Urinary bladder (tissue), 3 donors: ENCODE measurements at regions not wholly inside any gene's neighbourhood (a gene's known extent, or its start where the extent isn't known, plus 50 kb on each side); places are given as distances from the start of the nearest gene placed in this dataset.
"Not testable (repeated sequence)": the region's sequence is repeated elsewhere in the genome, so short reads cannot be mapped to it uniquely, and the experiment has no call there.

ENCODE experiments used
- DNase-seq: peaks from one replicate; pipeline ENCODE4 v3.0.0-alpha.2; 2015; ENCODE audit errors: extremely low spot score
- H3K27ac ChIP-seq: one replicate; pipeline ENCODE4 v1.5.1; 2013; ENCODE audit warnings: low read depth, mild to moderate bottlenecking, moderate library complexity
- H3K36me3 ChIP-seq: one replicate; pipeline ENCODE4 v1.6.1; 2013; ENCODE audit warnings: mild to moderate bottlenecking, moderate library complexity; ENCODE audit not compliant: insufficient read depth
- H3K4me1 ChIP-seq: one replicate; pipeline ENCODE4 v1.6.1; 2013; ENCODE audit warnings: mild to moderate bottlenecking, moderate library complexity; ENCODE audit not compliant: insufficient read depth
- H3K4me3 ChIP-seq: one replicate; pipeline ENCODE4 v1.5.1; 2013; ENCODE audit warnings: low read depth, low read length
- WGBS: extraction: QIAGEN DNeasy Blood & Tissue Kit; methylation state at CpG from one replicate; pipeline ENCODE4 v1.1.7; 2013; 5-methylcytosine and 5-hydroxymethylcytosine counted together
- donor health status: healthy with polysubstance abuse.
- donor health status: healthy.

DNA sequence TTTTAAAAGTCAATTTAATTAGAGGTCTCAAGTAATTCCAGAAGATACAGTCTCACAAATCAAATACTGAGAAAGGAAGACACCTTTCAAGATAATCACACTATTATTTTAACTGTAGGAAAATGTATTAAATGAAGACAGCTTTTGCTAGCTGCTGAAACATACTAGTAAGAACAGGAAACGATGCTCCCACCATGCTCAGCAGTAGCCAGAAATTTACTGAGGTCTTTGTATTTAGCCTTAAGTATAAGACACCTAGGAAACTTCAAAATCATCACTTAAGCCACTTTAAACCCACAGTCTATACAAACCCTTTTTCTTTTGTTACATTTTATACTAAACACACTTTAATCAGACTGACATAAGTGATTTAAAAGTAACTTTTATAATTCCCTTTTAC lies 72.7 kb upstream of the NPIPB12 start:
- H3K36me3 ChIP-seq, DNase-seq, H3K4me1 ChIP-seq, H3K4me3 ChIP-seq, H3K27ac ChIP-seq: not testable (repeated sequence)
- 33% methylated on average over 1 of the region's 1 CpG for WGBS

DNA sequence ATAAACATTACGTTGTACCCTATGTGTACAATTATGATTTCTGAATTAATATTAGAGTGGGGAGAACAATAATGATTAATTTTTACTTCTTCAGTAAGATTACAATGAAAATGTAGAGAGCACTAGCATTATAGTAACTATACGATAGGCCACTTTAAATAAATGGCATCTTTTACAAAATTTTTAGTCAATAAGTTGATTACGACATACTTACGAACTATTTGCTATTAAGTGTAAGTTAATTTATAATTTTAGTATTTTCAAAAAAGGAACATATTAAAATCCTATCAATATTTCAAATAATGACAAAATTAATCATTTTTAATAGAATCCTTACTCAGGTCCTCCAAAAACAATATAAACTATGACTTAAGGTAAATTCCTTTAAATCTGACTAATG lies 75.6 kb upstream of the NPIPB12 start:
- DNase-seq, H3K4me3 ChIP-seq, H3K27ac ChIP-seq, H3K36me3 ChIP-seq, H3K4me1 ChIP-seq: not testable (repeated sequence)
- 95% methylated on average over 4 of the region's 4 CpGs for WGBS

DNA sequence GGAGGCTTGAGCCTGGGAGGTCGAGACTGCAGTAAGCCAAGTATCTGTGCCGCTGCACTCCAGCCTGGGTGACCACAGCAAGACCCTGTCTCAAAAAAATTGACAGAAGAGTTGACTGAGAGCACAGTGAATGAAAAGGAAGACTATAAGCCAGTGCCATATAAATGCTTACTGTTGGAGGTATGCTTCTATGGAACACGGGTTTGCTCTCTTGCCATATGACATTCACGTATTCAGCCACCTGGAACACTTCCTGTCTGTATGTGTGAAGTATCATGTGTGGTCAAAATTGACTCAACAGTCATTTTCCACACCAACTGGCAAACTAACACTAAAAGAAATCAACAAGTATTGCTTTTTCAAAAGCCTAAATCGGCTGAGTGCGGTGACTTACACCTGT lies 71.1 kb upstream of the SPN start:
- 83% methylated on average over 4 of the region's 6 CpGs for WGBS
- H3K36me3 ChIP-seq, H3K27ac ChIP-seq, DNase-seq, H3K4me3 ChIP-seq, H3K4me1 ChIP-seq: not testable (repeated sequence)

DNA sequence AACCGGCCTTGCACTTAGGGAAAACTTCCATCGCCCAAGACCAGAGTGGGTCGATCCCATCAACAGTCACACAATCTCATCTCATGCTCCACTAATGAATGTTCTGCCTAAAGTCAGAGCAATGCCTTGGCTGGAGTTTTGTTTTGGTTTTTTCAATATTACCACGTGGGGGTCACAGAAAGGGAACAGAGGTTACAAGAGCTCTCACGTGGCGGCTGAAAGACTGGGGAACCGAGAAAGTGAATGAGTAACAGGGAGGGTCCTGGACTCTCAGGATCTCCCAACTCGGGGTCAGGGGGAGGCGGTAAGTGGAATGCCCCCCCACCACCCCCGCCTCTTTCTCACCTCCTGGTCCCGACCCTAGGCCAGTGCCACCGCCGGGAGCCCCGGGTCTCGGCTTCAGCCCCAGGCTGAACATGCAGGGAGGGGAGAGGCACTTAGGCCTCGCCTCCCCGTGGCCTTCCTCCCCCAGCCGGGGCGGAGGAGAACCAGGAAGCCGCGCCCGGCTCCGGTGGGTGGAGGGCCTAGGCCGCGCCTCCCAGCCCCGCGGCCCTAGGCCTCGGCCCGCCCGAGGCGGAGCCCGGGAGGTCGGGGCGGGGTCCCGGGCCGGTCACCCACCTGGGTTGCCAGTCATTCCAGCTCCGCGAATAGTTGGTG lies 68.7 kb upstream of the SPN start:
- WGBS = 0% methylated on average over 21 of the region's 38 CpGs
- not testable (repeated sequence) for DNase-seq, H3K4me1 ChIP-seq, H3K36me3 ChIP-seq
- peak overlapping the region; percentile 38 for H3K27ac ChIP-seq
- H3K4me3 ChIP-seq = peak overlapping the region; percentile 55

DNA sequence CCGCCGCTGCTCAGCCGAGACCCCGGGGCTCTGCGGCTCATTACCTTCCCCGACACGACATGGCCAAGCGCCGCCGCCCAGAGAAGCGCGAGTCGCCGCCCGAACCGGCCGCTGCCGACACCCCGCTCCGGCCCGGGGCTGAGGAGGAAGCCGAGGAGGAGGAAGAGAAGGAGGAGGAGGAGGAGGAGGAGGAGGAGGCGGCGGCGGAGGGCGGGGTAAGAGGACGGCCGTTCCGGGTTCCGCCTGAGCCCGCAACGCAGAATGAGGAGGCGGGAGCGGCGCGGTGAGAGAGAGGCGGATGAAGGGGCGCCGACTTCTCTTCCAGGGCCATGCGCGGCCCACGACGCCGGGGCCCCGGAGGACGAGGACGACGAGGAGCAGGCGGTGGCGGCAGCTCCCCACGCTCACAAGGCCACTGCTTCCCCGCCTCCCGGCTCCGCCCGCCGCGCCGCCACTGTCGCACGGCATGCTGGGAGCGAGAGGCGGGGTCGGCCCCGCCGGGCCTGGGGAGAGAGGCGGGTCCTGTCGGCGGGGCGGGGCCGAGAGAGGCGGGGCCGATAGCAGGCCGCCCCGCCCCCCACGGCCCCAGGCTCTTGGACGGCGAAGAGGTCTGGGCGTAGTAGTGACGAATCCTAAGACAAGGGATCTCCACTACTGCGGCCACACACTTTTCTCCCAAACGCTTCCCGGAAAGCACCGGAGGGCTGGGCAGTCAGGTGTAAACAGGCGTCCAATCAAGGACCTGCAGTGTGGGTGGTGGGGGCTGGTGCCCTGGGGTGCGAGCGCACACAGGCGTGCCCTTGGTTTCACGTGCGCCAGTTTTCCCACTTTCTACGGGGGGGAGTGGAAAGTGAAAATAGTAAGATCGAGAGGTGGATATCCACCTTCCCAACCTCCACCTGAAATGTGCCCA lies 67.9 kb upstream of the SPN start:
- H3K4me1 ChIP-seq, H3K36me3 ChIP-seq: not testable (repeated sequence)
- under 1% methylated on average over 86 of the region's 91 CpGs for WGBS
- H3K27ac ChIP-seq = peak overlapping the region; percentile 96
- H3K4me3 ChIP-seq = peak overlapping the region; percentile 55
- peak; percentile 61 for DNase-seq

DNA sequence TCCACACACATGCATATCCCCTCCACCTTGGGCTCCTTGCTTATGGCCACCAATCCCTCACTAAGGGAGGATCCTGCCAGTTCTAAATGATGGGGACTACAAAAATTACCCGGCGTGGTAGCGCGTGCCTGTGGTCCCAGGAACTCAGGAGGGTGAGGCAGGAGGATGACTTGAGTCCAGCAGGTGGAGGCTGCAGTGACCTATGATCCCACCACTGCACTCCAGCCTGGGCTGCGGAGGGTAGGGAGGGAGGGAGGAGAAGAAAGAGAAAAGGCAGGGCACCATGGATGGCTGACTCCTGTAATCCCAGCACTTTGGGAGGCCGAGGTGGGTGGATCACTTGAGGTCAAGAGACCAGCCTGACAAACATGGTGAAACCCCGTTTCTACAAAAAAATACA lies 66.0 kb upstream of the SPN start:
- H3K27ac ChIP-seq, H3K4me3 ChIP-seq, H3K36me3 ChIP-seq, H3K4me1 ChIP-seq, DNase-seq: not testable (repeated sequence)
- WGBS = 90% methylated on average over 7 of the region's 7 CpGs

DNA sequence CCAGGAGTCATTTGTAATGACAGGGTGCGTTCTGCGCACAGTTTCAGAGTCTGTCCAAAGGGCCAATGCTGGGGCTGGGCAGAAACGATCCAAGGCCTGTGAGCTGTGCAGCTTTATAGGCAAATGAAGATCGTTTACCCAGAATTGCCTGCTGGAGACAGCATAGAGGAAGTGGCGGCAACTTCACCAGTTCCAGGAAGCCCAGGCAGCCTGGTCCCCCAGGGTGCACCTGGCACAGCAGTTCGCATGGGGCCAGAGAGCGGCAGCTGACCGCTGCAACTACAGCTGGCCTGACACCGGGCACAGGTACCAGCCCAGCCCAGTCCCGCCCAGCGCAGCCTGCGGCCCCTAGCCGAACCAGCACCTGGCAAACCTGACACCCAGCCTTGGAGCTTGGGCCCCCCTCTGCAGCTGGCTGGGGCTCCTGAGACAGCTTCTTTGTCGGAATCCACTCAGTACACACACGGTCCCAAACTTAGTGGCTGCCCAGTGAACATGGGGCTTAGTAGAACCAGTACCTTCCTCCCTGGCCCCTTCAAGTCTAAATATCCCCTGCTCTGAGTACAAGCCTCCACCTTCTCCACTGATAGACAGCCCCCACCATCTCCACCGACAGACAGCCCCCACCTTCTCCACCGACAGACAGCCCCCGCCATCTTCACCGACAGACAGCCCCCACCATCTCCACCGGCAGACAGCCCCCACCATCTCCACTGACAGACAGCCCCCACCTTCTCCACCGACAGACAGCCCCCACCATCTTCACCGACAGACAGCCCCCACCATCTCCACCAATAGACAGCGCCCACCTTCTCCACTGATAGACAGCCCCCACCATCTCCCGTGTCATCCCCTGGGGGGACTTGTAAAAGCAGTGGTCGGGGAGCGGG lies 62.7 kb upstream of the SPN start:
- H3K36me3 ChIP-seq, H3K4me1 ChIP-seq, H3K27ac ChIP-seq, H3K4me3 ChIP-seq, DNase-seq: not testable (repeated sequence)
- 76% methylated on average over 26 of the region's 26 CpGs for WGBS

DNA sequence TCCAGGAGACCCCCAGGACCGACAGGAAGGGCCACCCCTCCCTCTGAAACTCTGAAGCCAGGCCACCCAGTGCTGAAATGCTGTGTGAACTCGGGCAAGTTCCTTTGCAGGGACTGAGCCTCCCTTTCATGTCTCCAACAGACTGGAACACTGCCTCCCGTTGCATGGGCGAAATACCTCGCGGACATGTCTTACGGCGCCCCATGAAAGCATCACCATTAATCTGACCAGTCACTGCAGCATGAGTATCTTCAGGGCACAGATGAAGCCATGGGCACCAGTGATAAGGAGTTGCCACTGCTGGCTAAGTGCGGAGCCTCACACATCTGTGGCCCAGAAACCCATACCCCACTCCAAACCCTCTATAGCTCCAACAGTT lies 60.8 kb upstream of the SPN start:
- H3K27ac ChIP-seq, DNase-seq, H3K4me1 ChIP-seq, H3K4me3 ChIP-seq, H3K36me3 ChIP-seq: not testable (repeated sequence)
- WGBS = 81% methylated on average over 9 of the region's 9 CpGs

DNA sequence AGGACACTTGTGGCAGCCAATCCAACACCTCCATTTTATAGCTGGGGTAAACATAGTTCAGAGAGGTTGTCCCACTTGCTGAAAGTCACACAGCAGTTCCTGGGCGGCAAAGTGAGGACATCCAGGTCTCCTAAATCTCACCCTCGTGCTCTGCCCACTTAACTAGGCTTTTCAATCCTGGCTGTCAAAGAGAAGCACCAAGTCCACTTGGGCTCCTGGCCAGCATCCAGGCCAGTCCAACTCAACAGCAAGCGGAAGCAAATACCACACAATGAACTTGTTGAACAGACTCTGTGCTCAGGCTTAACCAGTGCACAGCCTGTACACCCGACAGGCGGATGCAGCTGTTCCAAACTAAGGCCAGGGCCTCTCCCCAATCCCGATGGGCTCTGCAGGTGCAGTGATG lies 60.4 kb upstream of the SPN start:
- WGBS = 68% methylated on average over 6 of the region's 6 CpGs
- not testable (repeated sequence) for H3K4me3 ChIP-seq, H3K36me3 ChIP-seq, H3K4me1 ChIP-seq, DNase-seq, H3K27ac ChIP-seq

DNA sequence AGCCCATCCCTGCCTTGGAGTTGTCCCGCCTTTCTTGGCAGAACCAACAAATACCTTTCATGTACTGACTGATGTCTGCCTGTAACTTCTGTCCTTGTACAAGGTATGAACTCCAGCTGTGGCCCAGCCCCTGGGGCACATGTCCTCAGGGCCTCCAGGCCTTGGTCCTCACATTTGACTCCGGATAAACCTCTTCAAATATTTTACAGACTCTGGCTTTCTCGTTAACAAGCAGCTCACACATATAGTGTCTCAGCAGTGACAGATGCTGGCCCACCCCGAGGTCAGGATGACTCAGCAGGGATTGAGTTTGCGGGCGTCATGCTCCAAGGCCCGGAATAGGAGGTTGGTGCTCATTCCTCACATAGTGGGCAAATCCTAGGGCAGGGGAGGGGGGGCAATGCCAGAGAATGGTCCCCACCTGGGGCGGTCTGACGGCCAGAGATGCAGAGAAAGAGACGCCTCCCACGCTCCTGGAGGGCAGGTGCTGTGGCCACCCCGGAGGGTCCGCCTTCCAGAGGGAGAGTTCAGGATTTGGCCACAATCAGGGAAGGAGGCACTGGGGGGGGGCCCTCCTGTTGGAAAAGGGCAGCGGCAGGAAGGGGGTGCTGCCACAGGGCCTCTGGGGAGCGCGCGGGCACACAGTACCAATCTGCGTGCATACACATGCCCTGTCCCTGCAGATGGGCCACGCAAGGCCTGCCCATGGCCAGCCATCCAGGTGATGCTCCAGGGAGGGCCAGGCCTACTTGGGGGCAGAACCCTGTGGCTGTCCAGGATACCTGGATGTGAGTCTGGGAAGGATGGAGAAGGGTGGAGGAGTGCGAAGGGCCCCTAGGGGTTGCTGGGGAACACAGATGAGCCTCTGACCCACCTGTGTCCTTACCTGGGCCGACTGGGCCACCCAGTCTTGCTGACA lies 58.2 kb upstream of the SPN start:
- H3K4me3 ChIP-seq, H3K36me3 ChIP-seq, DNase-seq, H3K4me1 ChIP-seq, H3K27ac ChIP-seq: not testable (repeated sequence)
- 67% methylated on average over 21 of the region's 21 CpGs for WGBS

DNA sequence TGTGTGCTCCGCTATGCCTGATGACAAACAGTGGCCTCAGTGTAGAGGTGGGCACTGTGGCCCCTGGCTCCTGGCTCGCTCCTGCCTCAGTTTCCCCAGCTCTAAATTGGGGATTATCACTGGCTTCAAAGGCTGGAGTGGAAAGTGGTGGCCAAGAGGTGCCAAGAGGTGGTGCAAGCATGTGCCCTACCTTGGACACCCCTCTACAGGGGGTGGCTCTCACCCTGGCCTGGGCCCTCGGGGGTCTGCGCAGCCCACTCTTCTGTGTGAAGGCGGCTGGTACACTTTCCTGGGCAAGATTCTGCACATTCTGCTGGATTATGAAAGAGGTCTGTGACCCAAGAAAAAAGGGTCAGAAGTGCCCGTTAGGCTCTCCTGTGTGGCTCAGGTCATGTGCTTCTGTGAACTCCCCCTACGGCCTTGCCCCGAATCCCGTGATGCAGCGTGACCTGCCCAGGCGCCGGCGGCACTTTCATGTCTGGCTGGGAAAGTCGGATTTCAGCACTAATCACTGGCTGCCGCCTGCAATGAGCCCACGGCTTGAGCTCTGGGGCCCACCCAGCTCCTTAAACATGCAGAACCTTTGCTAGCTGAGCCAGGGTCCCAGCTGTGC lies 57.3 kb upstream of the SPN start:
- H3K27ac ChIP-seq, H3K36me3 ChIP-seq, DNase-seq, H3K4me1 ChIP-seq, H3K4me3 ChIP-seq: not testable (repeated sequence)
- 76% methylated on average over 16 of the region's 16 CpGs for WGBS

DNA sequence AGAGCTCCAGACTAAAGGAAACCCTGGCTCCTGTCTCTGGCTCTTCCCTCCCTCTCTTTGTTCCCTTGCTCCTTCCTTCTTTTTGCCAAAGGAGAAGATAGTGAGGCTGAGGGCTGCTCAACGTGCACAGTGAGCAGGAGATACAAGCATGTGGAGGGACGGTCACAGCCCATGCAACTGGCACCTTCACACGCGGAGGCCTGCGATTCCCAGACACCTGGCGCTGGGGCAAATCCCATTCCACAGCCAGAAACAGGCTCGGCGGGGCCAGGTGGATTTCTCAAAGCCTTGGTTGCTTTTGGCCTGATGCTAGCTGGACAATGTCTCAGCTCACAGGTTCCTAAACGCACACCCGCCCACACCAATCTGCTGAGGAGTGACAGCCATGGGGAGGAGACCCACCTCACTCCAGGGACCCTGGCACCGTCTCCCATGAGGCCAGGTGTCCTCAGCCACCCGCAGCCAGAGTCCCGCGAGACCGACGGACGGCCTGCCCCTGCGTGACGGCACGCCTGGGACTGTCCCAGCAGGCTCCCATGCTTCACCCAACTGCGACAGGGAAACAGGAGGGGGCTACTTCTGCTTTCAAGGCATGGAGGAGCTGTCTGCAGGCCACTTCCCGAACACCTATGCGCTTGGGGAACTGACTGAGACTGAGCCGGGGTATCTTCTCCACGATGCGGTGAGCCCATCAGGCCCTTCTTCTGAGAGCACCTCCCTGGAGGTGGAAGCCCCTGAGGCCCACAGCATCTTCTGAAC lies 56.2 kb upstream of the SPN start:
- H3K4me1 ChIP-seq, DNase-seq, H3K36me3 ChIP-seq, H3K4me3 ChIP-seq, H3K27ac ChIP-seq: not testable (repeated sequence)
- 79% methylated on average over 25 of the region's 26 CpGs for WGBS
